HG02678 (cell line): ENCODE measurements at regions not wholly inside any gene's neighbourhood (a gene's known extent, or its start where the extent isn't known, plus 50 kb on each side); places are given as distances from the start of the nearest gene placed in this dataset.

Experiments
- ATAC-seq: cut with Tn5 transposase; IDR thresholded peaks from one replicate; pipeline ENCODE4 v1.9.1; 2021; ENCODE audit warnings: mild to moderate bottlenecking, moderate library complexity; ENCODE audit not compliant: unreplicated experiment

- no peak for ATAC-seq
Observed at GRCh38 chr14:101171650-101172049, 268.1 kb upstream of the RTL1 start.

- ATAC-seq: no peak
Observed at GRCh38 chr14:101173698-101174521, 270.4 kb upstream of the RTL1 start.

- ATAC-seq: no peak
Observed at GRCh38 chr14:101174522-101174838, 271.0 kb upstream of the RTL1 start.

GRCh38 chr14:101174980-101175606 lies 271.6 kb upstream of the RTL1 start:
- ATAC-seq: no peak

- no peak for ATAC-seq
Observed at GRCh38 chr14:101175731-101176534, 272.4 kb upstream of the RTL1 start.

GRCh38 chr14:101176535-101177205 lies 273.1 kb upstream of the RTL1 start:
- ATAC-seq: no peak

- ATAC-seq: no peak
Observed at GRCh38 chr14:101177301-101177971, 273.9 kb upstream of the RTL1 start.

- ATAC-seq: no peak
Observed at GRCh38 chr14:101178184-101179072, 274.9 kb upstream of the RTL1 start.

- no peak for ATAC-seq
Observed at GRCh38 chr14:101179691-101180211, 276.2 kb upstream of the RTL1 start.

- no peak for ATAC-seq
Observed at GRCh38 chr14:101181446-101182313, 278.2 kb upstream of the RTL1 start.

GRCh38 chr14:101182476-101182875 lies 279.0 kb upstream of the RTL1 start:
- no peak for ATAC-seq

GRCh38 chr14:101183376-101184103 lies 280.0 kb upstream of the RTL1 start:
- no peak for ATAC-seq

GRCh38 chr14:101184104-101184455 lies 280.6 kb upstream of the RTL1 start:
- ATAC-seq: no peak

GRCh38 chr14:101184572-101184971 lies 281.1 kb upstream of the RTL1 start:
- no peak for ATAC-seq

- no peak for ATAC-seq
Observed at GRCh38 chr14:101185073-101185835, 281.7 kb upstream of the RTL1 start.

GRCh38 chr14:101185946-101186345 lies 282.4 kb upstream of the RTL1 start:
- ATAC-seq: no peak

GRCh38 chr14:101186544-101186943 lies 283.0 kb upstream of the RTL1 start:
- ATAC-seq: no peak
